CD14-positive monocyte (primary cell): ENCODE measurements at regions not wholly inside any gene's neighbourhood (a gene's known extent, or its start where the extent isn't known, plus 50 kb on each side); places are given as distances from the start of the nearest gene placed in this dataset.

Source experiments
- DNase-seq, 3 donors: peaks; one replicate each; pipeline ENCODE4 v3.0.0-alpha.2; 2011 to 2022
- H2AFZ ChIP-seq: 2 replicates; pipeline ENCODE4 v1.6.0; 2012; ENCODE audit warnings: mild to moderate bottlenecking, low read depth, low read length, inconsistent platforms; ENCODE audit not compliant: insufficient read depth, poor library complexity, severe bottlenecking
- H3K27ac ChIP-seq, 2 donors: 1 replicate in 1 of 2; 2 replicates in 1 of 2; pipeline ENCODE4 v1.5.1; 2012 to 2013; ENCODE audit warnings: low read length in 2 of 2, control low read depth in 1 of 2, inconsistent platforms in 1 of 2, low read depth in 1 of 2, mild to moderate bottlenecking in 1 of 2
- H3K27me3 ChIP-seq, 2 donors: one replicate each; pipeline versions ENCODE4 v1.6.0 to v1.6.1; 2011 to 2013; ENCODE audit warnings: low read length in 2 of 2; ENCODE audit not compliant: control insufficient read depth in 2 of 2, insufficient read depth in 2 of 2
- H3K36me3 ChIP-seq, 2 donors: replicated peaks in 1 of 2; 1 replicate in 1 of 2; 2 replicates in 1 of 2; pipeline versions ENCODE4 v1.5.1 to v1.6.1; 2012 to 2013; ENCODE audit warnings: low read length in 2 of 2, control low read depth in 1 of 2, inconsistent platforms in 1 of 2, mild to moderate bottlenecking in 1 of 2; ENCODE audit not compliant: insufficient read depth in 2 of 2, control insufficient read depth in 1 of 2
- H3K4me1 ChIP-seq, 2 donors: 1 replicate in 1 of 2; 2 replicates in 1 of 2; pipeline versions ENCODE4 v1.5.1 to v1.6.1; 2012 to 2013; ENCODE audit warnings: low read length in 2 of 2, control low read depth in 1 of 2, inconsistent platforms in 1 of 2, mild to moderate bottlenecking in 1 of 2, moderate library complexity in 1 of 2; ENCODE audit not compliant: insufficient read depth in 2 of 2, control insufficient read depth in 1 of 2
- H3K4me2 ChIP-seq: replicated peaks from 2 replicates; pipeline ENCODE3; 2012; ENCODE audit warnings: low read length, moderate library complexity, mild to moderate bottlenecking; ENCODE audit not compliant: poor library complexity, severe bottlenecking; ENCODE audit errors: extremely low read depth
- H3K4me3 ChIP-seq, 3 experiments: fragments of 200-600 bp in 1 of 3; sonication (generic) in 1 of 3; replicated peaks in 1 of 3; 1 replicate in 2 of 3; 2 replicates in 1 of 3; pipeline ENCODE4 v1.5.1; 2011 to 2013; ENCODE audit warnings: low read length in 3 of 3, mild to moderate bottlenecking in 3 of 3, control low read depth in 2 of 3, low read depth in 2 of 3, inconsistent platforms in 1 of 3, moderate library complexity in 1 of 3
- H3K79me2 ChIP-seq: 2 replicates; pipeline ENCODE4 v1.6.0; 2012; ENCODE audit warnings: mild to moderate bottlenecking, control low read depth, inconsistent platforms, low read length, moderate library complexity; ENCODE audit not compliant: insufficient read depth
- H3K9ac ChIP-seq: 2 replicates; pipeline ENCODE4 v1.6.0; 2017; ENCODE audit warnings: low read length, mild to moderate bottlenecking; ENCODE audit not compliant: insufficient read depth, poor library complexity, severe bottlenecking
- H3K9me3 ChIP-seq, 2 donors: replicated peaks in 1 of 2; 1 replicate in 1 of 2; 2 replicates in 1 of 2; pipeline versions ENCODE4 v1.5.1 to v1.6.1; 2012 to 2013; ENCODE audit warnings: low read length in 2 of 2, control low read depth in 1 of 2; ENCODE audit not compliant: control insufficient read depth in 1 of 2, insufficient read depth in 1 of 2
- H4K20me1 ChIP-seq: 2 replicates; pipeline ENCODE4 v1.6.0; 2012; ENCODE audit warnings: mild to moderate bottlenecking, low read length, control low read depth, moderate library complexity; ENCODE audit not compliant: insufficient read depth
- H3K27ac Mint-ChIP-seq, 7 donors: one replicate each; pipeline ENCODE4 v1.8.0; 2020; ENCODE audit warnings: mild to moderate bottlenecking in 7 of 7, mixed read lengths in 7 of 7, moderate library complexity in 6 of 7, inconsistent platforms in 2 of 7
- H3K27me3 Mint-ChIP-seq, 3 donors: one replicate each; pipeline ENCODE4 v1.8.0; 2021 to 2022; ENCODE audit warnings: low read depth in 3 of 3, mild to moderate bottlenecking in 3 of 3, mixed read lengths in 3 of 3, moderate library complexity in 3 of 3, inconsistent platforms in 1 of 3
- H3K36me3 Mint-ChIP-seq, 2 donors: one replicate each; pipeline ENCODE4 v1.8.0; 2020; ENCODE audit warnings: mixed read lengths in 2 of 2, inconsistent platforms in 1 of 2, mild to moderate bottlenecking in 1 of 2
- H3K4me1 Mint-ChIP-seq: one replicate; pipeline ENCODE4 v1.8.0; 2020; ENCODE audit warnings: mild to moderate bottlenecking, mixed read lengths
- H3K4me3 Mint-ChIP-seq, 2 donors: one replicate each; pipeline ENCODE4 v1.8.0; 2020; ENCODE audit warnings: mild to moderate bottlenecking in 2 of 2, mixed read lengths in 2 of 2, moderate library complexity in 1 of 2
- H3K9me3 Mint-ChIP-seq, 7 donors: one replicate each; pipeline ENCODE4 v1.8.0; 2020 to 2022; ENCODE audit warnings: mixed read lengths in 7 of 7, mild to moderate bottlenecking in 6 of 7, moderate library complexity in 6 of 7, inconsistent platforms in 2 of 7
- WGBS: methylation state at CpG from one replicate; pipeline ENCODE4 v1.1.5; 2013; ENCODE audit warnings: missing lambda C conversion rate; ENCODE audit not compliant: insufficient coverage; 5-methylcytosine and 5-hydroxymethylcytosine counted together
- intact Hi-C, 2 donors: fragments of 100-400 bp; cut with micrococcal nuclease; formaldehyde crosslinking; loops; one replicate each; pipeline versions ENCODE4 v1.15.0 to v1.15.1; 2023
- TF ChIP-seq, protein P1 (sequence below): fragments of 200-600 bp; IDR thresholded peaks from one replicate; pipeline ENCODE4 v1.8.0; 2022; ENCODE audit warnings: antibody characterized with exemption, mild to moderate bottlenecking

DNA sequence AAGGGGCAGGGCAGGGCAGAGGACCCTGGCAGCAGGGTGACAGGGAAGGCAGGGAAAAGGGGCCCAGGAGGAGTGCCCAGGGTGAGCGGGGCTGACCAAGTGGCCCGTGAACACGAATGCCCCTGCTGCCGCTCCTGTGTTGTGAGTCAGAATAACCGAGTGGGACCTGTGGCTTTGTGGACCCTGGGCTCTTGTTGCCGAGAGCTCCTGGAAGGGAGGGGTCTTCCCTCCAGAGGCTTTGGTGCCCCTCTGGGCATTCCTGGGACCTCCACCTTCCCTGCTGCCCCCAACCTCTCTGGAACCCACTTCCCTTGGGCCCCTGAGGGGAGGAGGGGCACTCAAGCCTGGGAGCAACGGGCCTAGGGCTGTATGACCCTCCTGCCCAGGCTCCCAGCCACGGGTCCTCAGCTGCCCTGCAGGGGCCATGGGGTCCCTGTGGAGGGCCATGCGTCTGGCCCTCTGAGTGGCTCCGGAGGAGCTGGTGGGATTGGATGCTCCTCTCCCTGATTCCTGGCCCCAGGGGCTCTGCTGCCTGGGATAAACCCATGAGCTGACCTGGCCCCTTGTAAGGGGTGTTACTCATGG is 319.4 kb downstream of the TMEM121 start:
- Histone ChIP-seq H3K9ac (no peak overlapping the region), H3K4me1 (no peaks in the 10 kb centered on the region), H3K4me2 (no peak overlapping the region), H3K27ac (no peak overlapping the region), H3K4me3 (no peak overlapping the region), H3K36me3 (no peaks in the 10 kb centered on the region), H3K79me2 (no peaks in the 10 kb centered on the region), H2AFZ (no peak overlapping the region), H3K9me3 (no peaks in the 10 kb centered on the region), H4K20me1 (no peaks in the 10 kb centered on the region), H3K27me3 (no peaks in the 10 kb centered on the region)
- Mint-ChIP-seq H3K36me3 (no peaks in the 10 kb centered on the region), H3K4me3 (no peak overlapping the region), H3K9me3 (no peaks in the 10 kb centered on the region), H3K27ac (no peak overlapping the region), H3K27me3 (peaks cover 0 to 11% (median 1%) of the 10 kb centered on the region in 3 donors), H3K4me1 (no peaks in the 10 kb centered on the region)
- 91% methylated on average over 6 of the region's 10 CpGs for WGBS
- intact Hi-C loops = loop anchor here in 1 of 2 donors (5.0 kb wide), 1 partner anchor 94 kb away; no protein-coding TSS in a partner anchor
- TF ChIP-seq, protein P1, sequence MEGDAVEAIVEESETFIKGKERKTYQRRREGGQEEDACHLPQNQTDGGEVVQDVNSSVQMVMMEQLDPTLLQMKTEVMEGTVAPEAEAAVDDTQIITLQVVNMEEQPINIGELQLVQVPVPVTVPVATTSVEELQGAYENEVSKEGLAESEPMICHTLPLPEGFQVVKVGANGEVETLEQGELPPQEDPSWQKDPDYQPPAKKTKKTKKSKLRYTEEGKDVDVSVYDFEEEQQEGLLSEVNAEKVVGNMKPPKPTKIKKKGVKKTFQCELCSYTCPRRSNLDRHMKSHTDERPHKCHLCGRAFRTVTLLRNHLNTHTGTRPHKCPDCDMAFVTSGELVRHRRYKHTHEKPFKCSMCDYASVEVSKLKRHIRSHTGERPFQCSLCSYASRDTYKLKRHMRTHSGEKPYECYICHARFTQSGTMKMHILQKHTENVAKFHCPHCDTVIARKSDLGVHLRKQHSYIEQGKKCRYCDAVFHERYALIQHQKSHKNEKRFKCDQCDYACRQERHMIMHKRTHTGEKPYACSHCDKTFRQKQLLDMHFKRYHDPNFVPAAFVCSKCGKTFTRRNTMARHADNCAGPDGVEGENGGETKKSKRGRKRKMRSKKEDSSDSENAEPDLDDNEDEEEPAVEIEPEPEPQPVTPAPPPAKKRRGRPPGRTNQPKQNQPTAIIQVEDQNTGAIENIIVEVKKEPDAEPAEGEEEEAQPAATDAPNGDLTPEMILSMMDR = no peak
- no peak for DNase-seq

DNA sequence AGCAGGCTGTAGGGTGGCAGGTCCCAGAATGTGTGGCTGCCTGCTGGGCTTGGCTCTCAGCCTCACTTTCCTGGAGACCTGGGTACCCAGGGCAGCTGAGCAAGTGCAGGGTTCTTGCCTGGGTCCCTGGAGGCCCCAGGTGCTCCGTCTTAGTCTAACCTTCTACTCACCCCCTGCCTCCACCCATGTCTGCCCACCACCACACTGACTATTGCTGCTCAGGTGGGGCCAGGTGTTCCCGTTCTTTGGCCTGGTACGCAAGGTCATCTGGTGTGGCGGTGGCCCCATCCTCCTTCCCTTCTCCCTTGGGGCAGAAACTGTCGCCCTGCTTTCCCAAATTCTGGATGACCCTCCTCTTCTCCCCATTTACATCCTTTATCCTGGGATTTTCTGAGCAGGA is 319.9 kb downstream of the TMEM121 start:
- Histone ChIP-seq H3K36me3 (no peaks in the 10 kb centered on the region), H3K9me3 (no peaks in the 10 kb centered on the region), H3K4me2 (no peak overlapping the region), H3K4me1 (no peaks in the 10 kb centered on the region), H3K27me3 (no peaks in the 10 kb centered on the region), H2AFZ (no peak overlapping the region), H3K27ac (no peak overlapping the region), H4K20me1 (no peaks in the 10 kb centered on the region), H3K79me2 (no peaks in the 10 kb centered on the region), H3K4me3 (no peak overlapping the region), H3K9ac (no peak overlapping the region)
- Mint-ChIP-seq H3K4me3 (no peak overlapping the region), H3K27me3 (peaks cover 0 to 11% (median 1%) of the 10 kb centered on the region in 3 donors), H3K27ac (no peak overlapping the region), H3K4me1 (no peaks in the 10 kb centered on the region), H3K36me3 (no peaks in the 10 kb centered on the region), H3K9me3 (no peaks in the 10 kb centered on the region)
- intact Hi-C loops = loop anchor here in 1 of 2 donors (5.0 kb wide), 1 partner anchor 94 kb away; no protein-coding TSS in a partner anchor
- TF ChIP-seq, protein P1 = no peak
- no peak for DNase-seq
- WGBS = 98% methylated on average over 5 of the region's 5 CpGs
